ENCODE measurements at regions not wholly inside any gene's neighbourhood (a gene's known extent, or its start where the extent isn't known, plus 50 kb on each side); places are given as distances from the start of the nearest gene placed in this dataset.

- intact Hi-C loops (cut with DNase I; ENCODE audit: low total_unique reads): no loop called here
- TF ChIP-seq, protein P1, sequence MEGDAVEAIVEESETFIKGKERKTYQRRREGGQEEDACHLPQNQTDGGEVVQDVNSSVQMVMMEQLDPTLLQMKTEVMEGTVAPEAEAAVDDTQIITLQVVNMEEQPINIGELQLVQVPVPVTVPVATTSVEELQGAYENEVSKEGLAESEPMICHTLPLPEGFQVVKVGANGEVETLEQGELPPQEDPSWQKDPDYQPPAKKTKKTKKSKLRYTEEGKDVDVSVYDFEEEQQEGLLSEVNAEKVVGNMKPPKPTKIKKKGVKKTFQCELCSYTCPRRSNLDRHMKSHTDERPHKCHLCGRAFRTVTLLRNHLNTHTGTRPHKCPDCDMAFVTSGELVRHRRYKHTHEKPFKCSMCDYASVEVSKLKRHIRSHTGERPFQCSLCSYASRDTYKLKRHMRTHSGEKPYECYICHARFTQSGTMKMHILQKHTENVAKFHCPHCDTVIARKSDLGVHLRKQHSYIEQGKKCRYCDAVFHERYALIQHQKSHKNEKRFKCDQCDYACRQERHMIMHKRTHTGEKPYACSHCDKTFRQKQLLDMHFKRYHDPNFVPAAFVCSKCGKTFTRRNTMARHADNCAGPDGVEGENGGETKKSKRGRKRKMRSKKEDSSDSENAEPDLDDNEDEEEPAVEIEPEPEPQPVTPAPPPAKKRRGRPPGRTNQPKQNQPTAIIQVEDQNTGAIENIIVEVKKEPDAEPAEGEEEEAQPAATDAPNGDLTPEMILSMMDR (IDR thresholded peaks at IDR 0.05): no peak
- TF ChIP-seq POLR2A (IDR thresholded peaks at IDR 0.05): no peak
- 59 to 84% methylated on average over 2 of the region's 2 CpGs for WGBS, 2 donors
- no peak for DNase-seq (ENCODE audit: low spot score in 2 of 2)
- no peak overlapping the region for H3K4me3 ChIP-seq (ENCODE audit: low read depth, poor library complexity, severe bottlenecking)
These were observed 529.5 kb upstream of the SEMA3D start for GRCh38 chr7:85716353-85716752.

GRCh38 chr7:85714951-85715350 is 528.1 kb upstream of the SEMA3D start:
- 50 to 54% methylated on average over 2 of the region's 2 CpGs for WGBS, 2 donors
- no peak for TF ChIP-seq POLR2A (IDR thresholded peaks at IDR 0.05)
- TF ChIP-seq, protein P1 (IDR thresholded peaks at IDR 0.05): no peak
- no peak for DNase-seq (ENCODE audit: low spot score in 2 of 2)
- H3K4me3 ChIP-seq (ENCODE audit: low read depth, poor library complexity, severe bottlenecking): no peak overlapping the region
- intact Hi-C loops (cut with DNase I; ENCODE audit: low total_unique reads): no loop called here

GRCh38 chr7:85714043-85714578 is 527.3 kb upstream of the SEMA3D start:
- no peak for TF ChIP-seq POLR2A (IDR thresholded peaks at IDR 0.05)
- TF ChIP-seq, protein P1 (IDR thresholded peaks at IDR 0.05): no peak
- intact Hi-C loops (cut with DNase I; ENCODE audit: low total_unique reads): no loop called here
- no peak for DNase-seq (ENCODE audit: low spot score in 2 of 2)
- 88 to 91% methylated on average over 2 of the region's 2 CpGs for WGBS, 2 donors
- no peak overlapping the region for H3K4me3 ChIP-seq (ENCODE audit: low read depth, poor library complexity, severe bottlenecking)

GRCh38 chr7:85713171-85713570 is 526.3 kb upstream of the SEMA3D start:
- H3K4me3 ChIP-seq (ENCODE audit: low read depth, poor library complexity, severe bottlenecking): no peak overlapping the region
- 46 to 51% methylated on average over 1 of the region's 1 CpG for WGBS, 2 donors
- TF ChIP-seq, protein P1 (IDR thresholded peaks at IDR 0.05): no peak
- no peak for TF ChIP-seq POLR2A (IDR thresholded peaks at IDR 0.05)
- intact Hi-C loops (cut with DNase I; ENCODE audit: low total_unique reads): no loop called here
- no peak for DNase-seq (ENCODE audit: low spot score in 2 of 2)

DNA sequence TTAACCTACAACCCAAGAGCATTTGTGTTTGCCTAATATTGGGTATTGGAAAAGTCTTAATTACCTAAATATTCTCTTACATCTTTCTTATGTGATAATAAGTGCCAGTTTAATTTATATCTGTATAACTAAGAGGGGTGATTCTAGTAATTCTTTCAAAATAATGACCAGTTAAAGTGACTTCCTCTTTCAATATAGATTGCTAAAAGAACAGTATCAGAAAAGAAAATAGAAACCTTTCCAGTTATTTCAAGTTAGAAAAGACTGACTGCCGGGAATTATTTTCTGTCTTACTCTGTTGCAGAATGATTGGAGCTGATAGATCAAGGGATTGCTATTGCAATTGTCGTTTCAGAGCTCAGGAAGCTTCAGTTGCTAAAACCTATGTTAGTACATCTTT is 525.0 kb upstream of the SEMA3D start:
- intact Hi-C loops (cut with DNase I; ENCODE audit: low total_unique reads): no loop called here
- DNase-seq (ENCODE audit: low spot score in 2 of 2): no peak
- 72 to 84% methylated on average over 2 of the region's 2 CpGs for WGBS, 2 donors
- no peak overlapping the region for H3K4me3 ChIP-seq (ENCODE audit: low read depth, poor library complexity, severe bottlenecking)
- TF ChIP-seq, protein P1 (IDR thresholded peaks at IDR 0.05): no peak
- no peak for TF ChIP-seq POLR2A (IDR thresholded peaks at IDR 0.05)

- WGBS, 2 donors: 91 to 93% methylated on average over 2 of the region's 2 CpGs
- intact Hi-C loops (cut with DNase I; ENCODE audit: low total_unique reads): no loop called here
- no peak for DNase-seq (ENCODE audit: low spot score in 2 of 2)
- TF ChIP-seq, protein P1 (IDR thresholded peaks at IDR 0.05): no peak
- TF ChIP-seq POLR2A (IDR thresholded peaks at IDR 0.05): no peak
- H3K4me3 ChIP-seq (ENCODE audit: low read depth, poor library complexity, severe bottlenecking): no peak overlapping the region
These were observed 524.1 kb upstream of the SEMA3D start for GRCh38 chr7:85710960-85711359.

Data from lower leg skin (tissue), 4 donors.